ENCODE measurements at regions not wholly inside any gene's neighbourhood (a gene's known extent, or its start where the extent isn't known, plus 50 kb on each side); places are given as distances from the start of the nearest gene placed in this dataset.

GRCh38 chr14:81618695-81619094 is 85.0 kb upstream of the SEL1L start:
- no peak for TF ChIP-seq CTCF (IDR thresholded peaks at IDR 0.05)
- no peak for TF ChIP-seq POLR2A (IDR thresholded peaks at IDR 0.05)
